GM18511 (cell line): ENCODE measurements at regions not wholly inside any gene's neighbourhood (a gene's known extent, or its start where the extent isn't known, plus 50 kb on each side); places are given as distances from the start of the nearest gene placed in this dataset.

ENCODE experiments used
- ATAC-seq: cut with Tn5 transposase; IDR thresholded peaks from one replicate; pipeline ENCODE4 v1.9.1; 2021; ENCODE audit warnings: mild to moderate bottlenecking, moderate library complexity; ENCODE audit not compliant: unreplicated experiment

- ATAC-seq: no peak
These were observed 67.5 kb upstream of the LEF1 start for GRCh38 chr4:108236264-108236663.

GRCh38 chr4:108227923-108228322, 59.2 kb upstream of the LEF1 start:
- no peak for ATAC-seq

GRCh38 chr4:108224611-108225053, 55.9 kb upstream of the LEF1 start:
- no peak for ATAC-seq

- no peak for ATAC-seq
These were observed 54.6 kb upstream of the LEF1 start for GRCh38 chr4:108223313-108223712.

GRCh38 chr4:108219998-108220397, 51.3 kb upstream of the LEF1 start:
- no peak for ATAC-seq
